Esophagus squamous epithelium (tissue), 4 donors: ENCODE measurements at regions not wholly inside any gene's neighbourhood (a gene's known extent, or its start where the extent isn't known, plus 50 kb on each side); places are given as distances from the start of the nearest gene placed in this dataset.

ENCODE experiments used
- CTCF ChIP-seq, 6 experiments: fragments of 450-650 bp in 4 of 6; fragments of 200-600 bp in 2 of 6; sonication (generic) in 2 of 6; IDR thresholded peaks; one replicate each; pipeline ENCODE4 v1.5.1; 2016 to 2019; ENCODE audit warnings: antibody characterized with exemption in 6 of 6, mild to moderate bottlenecking in 4 of 6, moderate library complexity in 4 of 6
- POLR2A ChIP-seq, 4 donors: fragments of 450-650 bp; IDR thresholded peaks; one replicate each; pipeline ENCODE4 v1.6.1; 2017; ENCODE audit warnings: antibody characterized with exemption in 4 of 4, mild to moderate bottlenecking in 4 of 4, moderate library complexity in 3 of 4

GRCh38 chrX:148380107-148380506 is 120.3 kb upstream of the AFF2 start:
- TF ChIP-seq CTCF (IDR thresholded peaks at IDR 0.05) (no peak), POLR2A (IDR thresholded peaks at IDR 0.05) (no peak)
